ENCODE measurements at regions not wholly inside any gene's neighbourhood (a gene's known extent, or its start where the extent isn't known, plus 50 kb on each side); places are given as distances from the start of the nearest gene placed in this dataset.

DNA sequence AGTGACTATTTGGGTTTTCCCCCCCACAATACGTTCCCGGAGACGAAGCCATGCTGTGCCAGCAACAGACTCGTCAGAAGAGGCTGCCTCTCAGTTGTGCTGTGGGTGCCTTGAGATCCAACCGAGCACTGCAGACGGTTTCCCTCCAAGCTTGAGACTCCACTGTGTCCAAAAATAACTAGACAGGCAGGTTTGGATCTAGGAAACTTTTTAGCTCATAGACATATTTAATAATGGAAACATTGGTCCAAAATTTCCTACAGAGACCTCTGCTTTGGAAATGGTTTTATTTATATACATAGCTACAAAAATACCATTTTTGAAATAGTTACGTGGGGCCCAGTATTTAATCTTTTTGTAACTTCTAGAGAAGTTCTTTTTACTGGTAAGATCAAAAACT is 63.1 kb upstream of the SPATS2L start:
- TF ChIP-seq, protein P1, sequence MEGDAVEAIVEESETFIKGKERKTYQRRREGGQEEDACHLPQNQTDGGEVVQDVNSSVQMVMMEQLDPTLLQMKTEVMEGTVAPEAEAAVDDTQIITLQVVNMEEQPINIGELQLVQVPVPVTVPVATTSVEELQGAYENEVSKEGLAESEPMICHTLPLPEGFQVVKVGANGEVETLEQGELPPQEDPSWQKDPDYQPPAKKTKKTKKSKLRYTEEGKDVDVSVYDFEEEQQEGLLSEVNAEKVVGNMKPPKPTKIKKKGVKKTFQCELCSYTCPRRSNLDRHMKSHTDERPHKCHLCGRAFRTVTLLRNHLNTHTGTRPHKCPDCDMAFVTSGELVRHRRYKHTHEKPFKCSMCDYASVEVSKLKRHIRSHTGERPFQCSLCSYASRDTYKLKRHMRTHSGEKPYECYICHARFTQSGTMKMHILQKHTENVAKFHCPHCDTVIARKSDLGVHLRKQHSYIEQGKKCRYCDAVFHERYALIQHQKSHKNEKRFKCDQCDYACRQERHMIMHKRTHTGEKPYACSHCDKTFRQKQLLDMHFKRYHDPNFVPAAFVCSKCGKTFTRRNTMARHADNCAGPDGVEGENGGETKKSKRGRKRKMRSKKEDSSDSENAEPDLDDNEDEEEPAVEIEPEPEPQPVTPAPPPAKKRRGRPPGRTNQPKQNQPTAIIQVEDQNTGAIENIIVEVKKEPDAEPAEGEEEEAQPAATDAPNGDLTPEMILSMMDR (IDR thresholded peaks at IDR 0.05), result no peak
- TF ChIP-seq POLR2A (IDR thresholded peaks at IDR 0.05) (no peak), POLR2AphosphoS5 (IDR thresholded peaks at IDR 0.05) (no peak)
